Common myeloid progenitor, CD34-positive (primary cell): ENCODE measurements at regions not wholly inside any gene's neighbourhood (a gene's known extent, or its start where the extent isn't known, plus 50 kb on each side); places are given as distances from the start of the nearest gene placed in this dataset.

Experiments
- CTCF ChIA-PET: fragments of 350-600 bp; sonication (Branson Sonifier 250); formaldehyde crosslinking; loops from one replicate; lab custom pipeline; 2021; ENCODE audit warnings: antibody characterized with exemption; lab: Charles Lee
- POLR2A ChIA-PET: fragments of 350-600 bp; sonication (Branson Sonifier 250); formaldehyde crosslinking; loops from one replicate; lab custom pipeline; 2021; ENCODE audit warnings: antibody characterized with exemption; lab: Charles Lee
- DNase-seq, 3 donors: peaks; one replicate each; pipeline versions ENCODE4 v3.0.0 to v3.0.0-alpha.2; 2013
- H3K27ac ChIP-seq, 2 experiments: 1 replicate in 1 of 2; 2 replicates in 1 of 2; pipeline ENCODE4 v1.7.0; 2013; ENCODE audit warnings: inconsistent platforms in 2 of 2, low read length in 2 of 2, mild to moderate bottlenecking in 2 of 2, low read depth in 1 of 2, moderate library complexity in 1 of 2; ENCODE audit not compliant: severe bottlenecking in 2 of 2, insufficient read depth in 1 of 2, poor library complexity in 1 of 2
- H3K27me3 ChIP-seq, 5 experiments: replicated peaks in 2 of 5; 1 replicate in 3 of 5; 2 replicates in 2 of 5; pipeline versions ENCODE4 v1.6.1 to v1.7.0; 2013; ENCODE audit warnings: low read length in 4 of 5, mild to moderate bottlenecking in 2 of 5, moderate library complexity in 2 of 5, inconsistent platforms in 1 of 5; ENCODE audit not compliant: insufficient read depth in 5 of 5, control insufficient read depth in 4 of 5
- H3K36me3 ChIP-seq, 4 experiments: 1 replicate in 2 of 4; 2 replicates in 2 of 4; pipeline versions ENCODE4 v1.6.1 to v1.7.0; 2013; ENCODE audit warnings: low read length in 3 of 4, control low read depth in 1 of 4, mild to moderate bottlenecking in 1 of 4; ENCODE audit not compliant: control insufficient read depth in 4 of 4, insufficient read depth in 4 of 4
- H3K4me1 ChIP-seq, 4 experiments: 1 replicate in 3 of 4; 2 replicates in 1 of 4; pipeline versions ENCODE4 v1.6.1 to v1.7.1; 2013; ENCODE audit warnings: low read length in 3 of 4, mild to moderate bottlenecking in 3 of 4, control low read depth in 1 of 4, inconsistent platforms in 1 of 4, moderate library complexity in 1 of 4; ENCODE audit not compliant: control insufficient read depth in 4 of 4, insufficient read depth in 4 of 4; ENCODE audit errors: control extremely low read depth in 1 of 4
- H3K4me3 ChIP-seq, 7 experiments: 1 replicate in 4 of 7; 2 replicates in 3 of 7; pipeline versions ENCODE4 v1.5.1 to v1.7.0; 2013; ENCODE audit warnings: mild to moderate bottlenecking in 7 of 7, low read length in 6 of 7, moderate library complexity in 6 of 7, inconsistent platforms in 2 of 7, low read depth in 2 of 7, control low read depth in 1 of 7; ENCODE audit not compliant: insufficient read depth in 4 of 7, control insufficient read depth in 1 of 7; ENCODE audit errors: extremely low read depth in 1 of 7
- H3K9me3 ChIP-seq, 5 experiments: 1 replicate in 4 of 5; 2 replicates in 1 of 5; pipeline versions ENCODE4 v1.6.1 to v1.7.1; 2013; ENCODE audit warnings: low read length in 4 of 5, mild to moderate bottlenecking in 2 of 5, inconsistent platforms in 1 of 5, low read depth in 1 of 5, moderate library complexity in 1 of 5; ENCODE audit not compliant: control insufficient read depth in 4 of 5, insufficient read depth in 2 of 5; ENCODE audit errors: control extremely low read depth in 1 of 5
- WGBS: methylation state at CpG from one replicate; pipeline ENCODE4 v1.1.5; 2013; ENCODE audit not compliant: insufficient coverage; 5-methylcytosine and 5-hydroxymethylcytosine counted together

GRCh38 chr2:71974846-71975245 is 172.8 kb downstream of the CYP26B1 start:
- ChIA-PET POLR2A (no interaction called here), CTCF (no interaction called here)

GRCh38 chr2:71971493-71971892 is 176.2 kb downstream of the CYP26B1 start:
- Histone ChIP-seq H3K27me3 (peaks cover 0 to 8% (median 0%) of the 10 kb centered on the region in 5 experiments), H3K4me1 (no peaks in the 10 kb centered on the region), H3K27ac (no peak overlapping the region), H3K4me3 (no peak overlapping the region), H3K9me3 (peaks cover 0 to 1% (median 0%) of the 10 kb centered on the region in 5 experiments), H3K36me3 (no peaks in the 10 kb centered on the region)
- no peak for DNase-seq
- ChIA-PET CTCF (no interaction called here), POLR2A (no interaction called here)
- WGBS = 61% methylated on average over 3 of the region's 4 CpGs

More at GRCh38 chr2:71974846-71975245, 172.8 kb downstream of the CYP26B1 start:
- DNase-seq = no peak
- Histone ChIP-seq H3K27me3 (peaks cover 0 to 7% (median 0%) of the 10 kb centered on the region in 5 experiments), H3K27ac (no peak overlapping the region), H3K4me1 (no peaks in the 10 kb centered on the region), H3K36me3 (no peaks in the 10 kb centered on the region), H3K9me3 (peaks cover 0 to 4% (median 0%) of the 10 kb centered on the region in 5 experiments), H3K4me3 (no peak overlapping the region)

- H3K4me3 ChIP-seq = no peak overlapping the region
- DNase-seq = no peak
- ChIA-PET CTCF (no interaction called here), POLR2A (no interaction called here)
- peaks cover 0 to 11% (median 0%) of the 10 kb centered on the region in 5 experiments for H3K27me3 ChIP-seq
- H3K36me3 ChIP-seq = no peaks in the 10 kb centered on the region
- no CpG with 5 or more reads among the region's 1 CpG for WGBS
- H3K9me3 ChIP-seq = no peaks in the 10 kb centered on the region
- no peak overlapping the region for H3K27ac ChIP-seq
- H3K4me1 ChIP-seq = no peaks in the 10 kb centered on the region
These were observed 182.1 kb downstream of the CYP26B1 start for GRCh38 chr2:71965530-71965929.

DNA sequence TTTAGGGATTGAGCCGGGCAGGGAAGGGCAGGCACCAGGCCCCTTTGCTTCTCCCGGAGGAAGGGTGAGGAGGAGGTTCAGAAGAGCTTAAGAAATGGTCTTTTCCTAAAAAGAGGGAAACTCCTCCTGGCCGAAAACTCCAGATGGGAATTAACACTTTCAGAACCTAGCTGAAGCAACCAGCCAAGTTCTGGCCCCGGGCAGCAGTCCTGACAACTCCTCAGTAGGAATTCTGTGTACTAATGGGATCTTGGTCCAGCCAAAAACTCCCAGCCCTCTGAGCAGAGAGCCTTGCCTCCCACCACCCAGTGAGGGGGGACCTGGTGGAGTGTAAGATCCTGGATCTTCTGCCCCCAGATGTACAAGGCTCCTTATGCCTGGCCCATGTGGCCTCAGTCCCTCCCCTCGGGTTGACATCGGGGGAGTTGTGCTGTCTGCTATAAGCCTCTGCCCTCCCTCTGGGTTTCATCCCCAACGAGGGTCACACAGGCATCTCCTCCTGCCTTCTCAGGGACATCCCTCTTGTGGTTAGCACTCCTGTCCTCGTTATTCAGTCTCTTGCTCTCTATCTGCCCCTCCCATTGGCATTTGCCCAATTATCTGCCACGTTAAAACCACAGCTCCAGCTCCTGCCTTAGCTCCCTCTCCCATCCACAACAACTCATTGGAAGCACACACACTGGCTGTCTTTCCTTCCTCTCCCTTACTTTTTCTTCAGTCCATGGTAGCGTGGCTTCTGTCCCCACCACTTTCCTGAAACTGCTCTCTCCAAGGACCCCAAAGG is 184.6 kb downstream of the CYP26B1 start:
- Histone ChIP-seq H3K36me3 (no peaks in the 10 kb centered on the region), H3K27me3 (peaks cover 0 to 11% (median 0%) of the 10 kb centered on the region in 5 experiments), H3K9me3 (peaks cover 0 to 7% (median under 1%) of the 10 kb centered on the region in 5 experiments), H3K4me1 (no peaks in the 10 kb centered on the region), H3K27ac (no peak overlapping the region), H3K4me3 (no peak overlapping the region)
- ChIA-PET POLR2A (no interaction called here), CTCF (no interaction called here)
- DNase-seq = no peak
- WGBS = 67% methylated on average over 8 of the region's 10 CpGs

DNA sequence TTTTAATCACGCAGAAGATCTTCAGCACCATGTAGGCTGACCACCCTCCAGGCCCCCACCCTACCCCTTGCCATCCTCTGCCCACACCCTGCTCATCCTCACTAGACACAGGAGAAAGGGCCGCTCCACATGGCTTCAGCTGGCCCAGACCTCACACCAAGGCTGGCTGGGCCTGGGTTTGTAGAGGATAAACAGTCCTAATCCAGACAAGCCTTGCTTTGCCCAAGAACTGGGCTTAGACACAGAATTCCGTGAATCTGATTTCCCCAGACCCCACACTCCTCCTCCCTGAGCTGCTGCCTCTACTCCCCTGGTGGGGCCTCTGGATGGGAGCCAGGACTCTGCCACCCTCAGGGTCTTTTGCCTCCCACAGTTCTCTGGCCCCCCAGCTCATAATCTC is 185.3 kb downstream of the CYP26B1 start:
- ChIA-PET POLR2A (no interaction called here), CTCF (no interaction called here)
- DNase-seq = no peak

GRCh38 chr2:71961289-71962027 is 186.2 kb downstream of the CYP26B1 start:
- DNase-seq = no peak
- Histone ChIP-seq H3K27ac (no peak overlapping the region), H3K9me3 (peaks cover 0 to 19% (median 2%) of the 10 kb centered on the region in 5 experiments), H3K27me3 (peaks cover 0 to 11% (median 0%) of the 10 kb centered on the region in 5 experiments), H3K36me3 (no peaks in the 10 kb centered on the region), H3K4me3 (no peak overlapping the region), H3K4me1 (no peaks in the 10 kb centered on the region)
- CTCF ChIA-PET = no interaction called here
- 95% methylated on average over 4 of the region's 5 CpGs for WGBS
- POLR2A ChIA-PET = no interaction called here

More for the DNA sequence above, 185.3 kb downstream of the CYP26B1 start:
- Histone ChIP-seq H3K36me3 (no peaks in the 10 kb centered on the region), H3K9me3 (peaks cover 0 to 12% (median 2%) of the 10 kb centered on the region in 5 experiments), H3K4me3 (no peak overlapping the region), H3K27me3 (peaks cover 0 to 11% (median 0%) of the 10 kb centered on the region in 5 experiments), H3K27ac (no peak overlapping the region), H3K4me1 (no peaks in the 10 kb centered on the region)
- 90% methylated on average over 2 of the region's 3 CpGs for WGBS

DNA sequence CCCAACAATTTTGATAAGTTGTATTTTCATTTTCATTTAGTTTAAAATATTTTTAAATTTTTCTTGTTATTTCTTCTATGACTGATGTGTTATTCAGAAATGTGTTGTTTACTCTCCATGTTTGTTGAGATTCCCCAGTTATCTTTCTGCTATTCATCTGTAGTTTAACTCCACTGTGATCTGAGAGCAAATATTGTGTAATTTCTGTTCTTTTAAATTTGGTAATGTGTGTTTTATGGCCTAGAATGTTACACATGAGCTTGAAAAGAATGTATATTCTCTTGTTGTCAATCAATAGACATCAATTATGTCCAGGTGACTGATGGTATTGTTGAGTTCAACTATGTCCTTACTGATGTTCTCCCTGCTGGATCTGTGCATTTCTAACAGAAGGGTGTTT is 188.2 kb downstream of the CYP26B1 start:
- Histone ChIP-seq H3K27ac (no peak overlapping the region), H3K4me3 (no peak overlapping the region)
- CTCF ChIA-PET = no interaction called here

More for the DNA sequence above, 188.2 kb downstream of the CYP26B1 start:
- peaks cover 0 to 11% (median 0%) of the 10 kb centered on the region in 5 experiments for H3K27me3 ChIP-seq
- no peak for DNase-seq
- POLR2A ChIA-PET = no interaction called here
- H3K9me3 ChIP-seq = peaks cover 0 to 22% (median 2%) of the 10 kb centered on the region in 5 experiments
- no peaks in the 10 kb centered on the region for H3K4me1 ChIP-seq
- no peaks in the 10 kb centered on the region for H3K36me3 ChIP-seq
